ENCODE measurements at regions not wholly inside any gene's neighbourhood (a gene's known extent, or its start where the extent isn't known, plus 50 kb on each side); places are given as distances from the start of the nearest gene placed in this dataset.

DNA sequence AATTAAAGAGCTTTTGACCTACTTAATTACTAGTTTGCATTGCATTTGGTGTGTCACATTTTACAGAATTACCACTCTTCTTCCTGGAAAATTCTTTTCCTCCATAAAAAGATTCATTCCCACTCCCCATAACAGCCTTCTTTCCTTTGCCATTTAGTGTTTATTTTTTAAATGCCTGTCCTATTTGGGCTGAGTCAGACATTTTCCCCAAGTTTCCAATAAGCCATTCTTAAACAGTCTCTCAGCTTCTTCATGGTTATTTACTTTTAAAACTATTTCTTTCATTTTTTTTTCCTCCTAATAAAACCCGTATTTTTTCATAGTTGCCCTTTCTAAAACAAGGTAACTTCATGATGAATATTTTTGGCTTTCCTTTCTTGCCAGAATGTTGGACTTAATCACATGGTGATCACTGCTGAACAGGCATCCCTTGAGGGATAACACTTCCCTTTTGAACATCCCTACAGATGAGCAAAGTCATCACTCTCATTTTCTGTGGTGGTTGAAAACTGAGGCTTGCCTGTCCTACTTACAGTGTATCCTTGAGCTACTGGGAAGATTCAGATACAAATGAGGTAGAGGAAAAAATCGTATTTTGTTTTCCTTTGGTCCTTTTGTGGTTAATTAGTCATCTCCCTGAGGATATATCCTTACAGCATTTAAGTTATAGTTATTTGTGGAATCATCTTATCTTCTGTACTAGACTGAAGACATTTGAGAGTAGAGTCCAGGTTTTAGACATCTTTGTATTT is 520.5 kb upstream of the NR3C2 start:
- Histone ChIP-seq H3K4me1 (peaks cover 0 to 11% (median 2%) of the 10 kb centered on the region in 10 experiments; a peak in 8 of 20 replicates), H3K9ac (no peak overlapping the region), H4K20me1 (no peaks in the 10 kb centered on the region), H3K27me3 (no peaks in the 10 kb centered on the region), H3K4me3 (no peak overlapping the region), H3K36me3 (no peaks in the 10 kb centered on the region), H3K27ac (no peak overlapping the region), H3K9me3 (replicated peaks in 1 of 11) (0 out of 22 replicates have a peak, but pooled peaks cover 0 to 5% (median 0%) of the 10 kb centered on the region in 11 experiments), H3K4me2 (peak overlapping the region in 3 of 11 experiments; percentile 9 to 30 (median 25); a peak in 2 of 22 replicates)
- TF ChIP-seq Cebpa-rat (IDR thresholded peaks at IDR 0.05), result no peak

DNA sequence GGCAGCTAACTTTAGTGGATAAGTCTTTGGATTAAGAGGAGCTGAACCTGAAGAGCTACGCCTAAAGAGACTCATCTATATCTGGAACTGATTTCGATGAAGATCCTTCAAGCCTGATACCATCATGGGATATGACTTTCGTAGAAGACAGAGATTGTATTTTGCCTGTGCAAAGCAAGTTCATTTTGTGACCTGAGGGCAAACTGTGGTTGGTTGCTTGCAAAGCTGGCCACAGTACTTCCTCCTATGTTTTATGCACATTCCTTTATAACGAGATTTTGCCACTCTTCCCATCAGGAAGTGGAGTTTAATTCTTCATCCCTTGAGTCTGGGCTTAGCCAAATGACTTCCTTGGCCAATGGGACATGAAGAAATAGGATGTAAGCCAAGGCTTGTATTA is 519.3 kb upstream of the NR3C2 start:
- no peak overlapping the region for H3K9ac ChIP-seq
- no peaks in the 10 kb centered on the region for H4K20me1 ChIP-seq
- no peaks in the 10 kb centered on the region for H3K36me3 ChIP-seq
- no peak for TF ChIP-seq Cebpa-rat (IDR thresholded peaks at IDR 0.05)
- no peaks in the 10 kb centered on the region for H3K27me3 ChIP-seq
- no peak overlapping the region for H3K4me3 ChIP-seq
- no peak overlapping the region for H3K27ac ChIP-seq
- no peak overlapping the region for H3K4me2 ChIP-seq
- H3K4me1 ChIP-seq, result peaks cover 0 to 11% (median 2%) of the 10 kb centered on the region in 10 experiments; a peak in 8 of 20 replicates
- 0 out of 22 replicates have a peak, but pooled peaks cover 0 to 5% (median 0%) of the 10 kb centered on the region in 11 experiments for H3K9me3 ChIP-seq (replicated peaks in 1 of 11)

- H4K20me1 ChIP-seq, result no peaks in the 10 kb centered on the region
- TF ChIP-seq Cebpa-rat (IDR thresholded peaks at IDR 0.05), result no peak
- H3K4me3 ChIP-seq, result no peak overlapping the region
- H3K27ac ChIP-seq, result no peak overlapping the region
- no peaks in the 10 kb centered on the region for H3K27me3 ChIP-seq
- H3K36me3 ChIP-seq, result no peaks in the 10 kb centered on the region
- no peak overlapping the region for H3K4me2 ChIP-seq
- H3K9me3 ChIP-seq (replicated peaks in 1 of 11), result 0 out of 22 replicates have a peak, but pooled peaks cover 0 to 5% (median 0%) of the 10 kb centered on the region in 11 experiments
- H3K9ac ChIP-seq, result no peak overlapping the region
- H3K4me1 ChIP-seq, result peaks cover 0 to 9% (median 2%) of the 10 kb centered on the region in 10 experiments; a peak in 8 of 20 replicates
Observed at GRCh38 chr4:148958317-148958716, 516.1 kb upstream of the NR3C2 start.

GRCh38 chr4:148955564-148956297 is 513.5 kb upstream of the NR3C2 start:
- TF ChIP-seq Cebpa-rat (IDR thresholded peaks at IDR 0.05), result no peak
- Histone ChIP-seq H3K27me3 (no peaks in the 10 kb centered on the region), H3K4me2 (no peak overlapping the region), H3K4me1 (no peaks in the 10 kb centered on the region), H3K9ac (no peak overlapping the region), H3K36me3 (no peaks in the 10 kb centered on the region), H3K9me3 (replicated peaks in 1 of 11) (no peaks in the 10 kb centered on the region), H3K4me3 (no peak overlapping the region), H4K20me1 (no peaks in the 10 kb centered on the region), H3K27ac (no peak overlapping the region)

- no peak for TF ChIP-seq Cebpa-rat (IDR thresholded peaks at IDR 0.05)
- no peak overlapping the region for H3K4me2 ChIP-seq
- no peaks in the 10 kb centered on the region for H3K4me1 ChIP-seq
- no peaks in the 10 kb centered on the region for H4K20me1 ChIP-seq
- H3K27ac ChIP-seq, result no peak overlapping the region
- no peak overlapping the region for H3K9ac ChIP-seq
- no peaks in the 10 kb centered on the region for H3K9me3 ChIP-seq (replicated peaks in 1 of 11)
- H3K4me3 ChIP-seq, result no peak overlapping the region
- H3K27me3 ChIP-seq, result no peaks in the 10 kb centered on the region
- H3K36me3 ChIP-seq, result no peaks in the 10 kb centered on the region
Observed at GRCh38 chr4:148954011-148954749, 512.0 kb upstream of the NR3C2 start.

- Histone ChIP-seq H4K20me1 (no peaks in the 10 kb centered on the region), H3K4me3 (no peak overlapping the region), H3K27ac (no peak overlapping the region), H3K9me3 (replicated peaks in 1 of 11) (0 out of 22 replicates have a peak, but pooled peaks cover 0 to under 1% (median 0%) of the 10 kb centered on the region in 11 experiments), H3K4me1 (no peaks in the 10 kb centered on the region), H3K27me3 (no peaks in the 10 kb centered on the region), H3K4me2 (no peak overlapping the region), H3K36me3 (no peaks in the 10 kb centered on the region), H3K9ac (no peak overlapping the region)
- TF ChIP-seq Cebpa-rat (IDR thresholded peaks at IDR 0.05), result no peak
Observed at GRCh38 chr4:148951346-148951745, 509.1 kb upstream of the NR3C2 start.

GRCh38 chr4:148946271-148946670 is 504.1 kb upstream of the NR3C2 start:
- Histone ChIP-seq H3K36me3 (no peaks in the 10 kb centered on the region), H3K27me3 (no peaks in the 10 kb centered on the region), H3K4me1 (no peaks in the 10 kb centered on the region), H3K27ac (no peak overlapping the region), H3K9me3 (replicated peaks in 1 of 11) (peaks cover 0 to 13% (median 0%) of the 10 kb centered on the region in 11 experiments; a peak in 3 of 22 replicates), H3K9ac (no peak overlapping the region), H3K4me2 (no peak overlapping the region), H3K4me3 (no peak overlapping the region), H4K20me1 (no peaks in the 10 kb centered on the region)
- TF ChIP-seq Cebpa-rat (IDR thresholded peaks at IDR 0.05), result no peak

- no peak overlapping the region for H3K27ac ChIP-seq
- no peaks in the 10 kb centered on the region for H4K20me1 ChIP-seq
- H3K4me3 ChIP-seq, result no peak overlapping the region
- H3K27me3 ChIP-seq, result no peaks in the 10 kb centered on the region
- no peak overlapping the region for H3K4me2 ChIP-seq
- H3K9me3 ChIP-seq (replicated peaks in 1 of 11), result peaks cover 0 to 13% (median 0%) of the 10 kb centered on the region in 11 experiments; a peak in 3 of 22 replicates
- H3K9ac ChIP-seq, result no peak overlapping the region
- no peak for TF ChIP-seq Cebpa-rat (IDR thresholded peaks at IDR 0.05)
- no peaks in the 10 kb centered on the region for H3K36me3 ChIP-seq
- H3K4me1 ChIP-seq, result no peaks in the 10 kb centered on the region
Observed at GRCh38 chr4:148944839-148945219, 502.6 kb upstream of the NR3C2 start.
